ENCODE measurements at regions not wholly inside any gene's neighbourhood (a gene's known extent, or its start where the extent isn't known, plus 50 kb on each side); places are given as distances from the start of the nearest gene placed in this dataset.

DNA sequence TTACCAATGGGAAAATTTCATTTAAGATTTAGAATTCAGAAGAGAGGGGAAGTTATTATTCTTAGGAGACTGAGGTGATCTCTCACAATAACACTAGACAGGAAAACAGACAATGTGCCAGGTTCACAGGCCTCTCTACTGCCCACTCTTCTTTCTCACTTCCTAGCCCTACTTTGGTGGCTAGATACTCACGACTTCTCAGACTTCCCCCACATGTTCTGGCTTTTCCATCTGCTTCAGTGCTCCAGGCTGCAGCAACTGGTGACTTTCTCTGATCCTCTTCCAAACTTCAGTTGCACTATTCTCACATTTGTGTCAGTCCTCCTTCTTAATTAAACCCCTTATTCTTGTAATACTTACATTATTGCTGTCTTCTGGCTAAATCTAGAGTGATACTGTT is 208.7 kb upstream of the KCTD3 start:
- no peak for TF ChIP-seq GATA2 (IDR thresholded peaks at IDR 0.05; ENCODE audit: low read depth, low read length)
- no peak for TF ChIP-seq GATA3 (IDR thresholded peaks at IDR 0.05; ENCODE audit: low read depth, low read length)

All from SH-SY5Y (cell line).